HL-60 (cell line): ENCODE measurements at regions not wholly inside any gene's neighbourhood (a gene's known extent, or its start where the extent isn't known, plus 50 kb on each side); places are given as distances from the start of the nearest gene placed in this dataset.

ENCODE experiments used
- POLR2AphosphoS5 ChIP-seq: IDR thresholded peaks from 2 replicates; pipeline ENCODE4 v1.6.1; 2012; ENCODE audit warnings: low read depth
- TF ChIP-seq, protein P1 (sequence below): IDR thresholded peaks from 2 replicates; pipeline ENCODE4 v1.6.1; 2012; ENCODE audit warnings: low read depth; ENCODE audit not compliant: insufficient replicate concordance

DNA sequence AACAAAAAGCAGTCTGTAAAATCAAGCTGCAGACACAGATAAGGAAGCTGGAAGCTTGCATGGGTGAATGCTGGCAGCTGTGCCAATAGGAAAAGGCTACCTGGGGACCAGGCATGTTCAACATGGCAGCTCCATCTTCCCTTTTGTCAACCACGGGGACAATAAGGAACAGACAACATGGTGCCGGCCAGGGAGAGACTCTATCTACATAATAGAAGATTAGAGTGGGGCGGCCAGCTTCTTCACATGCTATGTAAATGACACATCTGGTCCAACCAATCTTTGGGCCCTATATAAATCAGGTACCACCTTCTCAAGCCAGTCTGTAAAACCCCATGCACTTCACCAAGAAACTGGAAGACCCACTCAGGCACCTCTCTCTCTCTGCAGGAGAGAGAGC, 157.6 kb downstream of the SUDS3 start:
- TF ChIP-seq POLR2AphosphoS5: no peak
- TF ChIP-seq, protein P1, sequence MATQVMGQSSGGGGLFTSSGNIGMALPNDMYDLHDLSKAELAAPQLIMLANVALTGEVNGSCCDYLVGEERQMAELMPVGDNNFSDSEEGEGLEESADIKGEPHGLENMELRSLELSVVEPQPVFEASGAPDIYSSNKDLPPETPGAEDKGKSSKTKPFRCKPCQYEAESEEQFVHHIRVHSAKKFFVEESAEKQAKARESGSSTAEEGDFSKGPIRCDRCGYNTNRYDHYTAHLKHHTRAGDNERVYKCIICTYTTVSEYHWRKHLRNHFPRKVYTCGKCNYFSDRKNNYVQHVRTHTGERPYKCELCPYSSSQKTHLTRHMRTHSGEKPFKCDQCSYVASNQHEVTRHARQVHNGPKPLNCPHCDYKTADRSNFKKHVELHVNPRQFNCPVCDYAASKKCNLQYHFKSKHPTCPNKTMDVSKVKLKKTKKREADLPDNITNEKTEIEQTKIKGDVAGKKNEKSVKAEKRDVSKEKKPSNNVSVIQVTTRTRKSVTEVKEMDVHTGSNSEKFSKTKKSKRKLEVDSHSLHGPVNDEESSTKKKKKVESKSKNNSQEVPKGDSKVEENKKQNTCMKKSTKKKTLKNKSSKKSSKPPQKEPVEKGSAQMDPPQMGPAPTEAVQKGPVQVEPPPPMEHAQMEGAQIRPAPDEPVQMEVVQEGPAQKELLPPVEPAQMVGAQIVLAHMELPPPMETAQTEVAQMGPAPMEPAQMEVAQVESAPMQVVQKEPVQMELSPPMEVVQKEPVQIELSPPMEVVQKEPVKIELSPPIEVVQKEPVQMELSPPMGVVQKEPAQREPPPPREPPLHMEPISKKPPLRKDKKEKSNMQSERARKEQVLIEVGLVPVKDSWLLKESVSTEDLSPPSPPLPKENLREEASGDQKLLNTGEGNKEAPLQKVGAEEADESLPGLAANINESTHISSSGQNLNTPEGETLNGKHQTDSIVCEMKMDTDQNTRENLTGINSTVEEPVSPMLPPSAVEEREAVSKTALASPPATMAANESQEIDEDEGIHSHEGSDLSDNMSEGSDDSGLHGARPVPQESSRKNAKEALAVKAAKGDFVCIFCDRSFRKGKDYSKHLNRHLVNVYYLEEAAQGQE: no peak
